ENCODE measurements at regions not wholly inside any gene's neighbourhood (a gene's known extent, or its start where the extent isn't known, plus 50 kb on each side); places are given as distances from the start of the nearest gene placed in this dataset.

DNA sequence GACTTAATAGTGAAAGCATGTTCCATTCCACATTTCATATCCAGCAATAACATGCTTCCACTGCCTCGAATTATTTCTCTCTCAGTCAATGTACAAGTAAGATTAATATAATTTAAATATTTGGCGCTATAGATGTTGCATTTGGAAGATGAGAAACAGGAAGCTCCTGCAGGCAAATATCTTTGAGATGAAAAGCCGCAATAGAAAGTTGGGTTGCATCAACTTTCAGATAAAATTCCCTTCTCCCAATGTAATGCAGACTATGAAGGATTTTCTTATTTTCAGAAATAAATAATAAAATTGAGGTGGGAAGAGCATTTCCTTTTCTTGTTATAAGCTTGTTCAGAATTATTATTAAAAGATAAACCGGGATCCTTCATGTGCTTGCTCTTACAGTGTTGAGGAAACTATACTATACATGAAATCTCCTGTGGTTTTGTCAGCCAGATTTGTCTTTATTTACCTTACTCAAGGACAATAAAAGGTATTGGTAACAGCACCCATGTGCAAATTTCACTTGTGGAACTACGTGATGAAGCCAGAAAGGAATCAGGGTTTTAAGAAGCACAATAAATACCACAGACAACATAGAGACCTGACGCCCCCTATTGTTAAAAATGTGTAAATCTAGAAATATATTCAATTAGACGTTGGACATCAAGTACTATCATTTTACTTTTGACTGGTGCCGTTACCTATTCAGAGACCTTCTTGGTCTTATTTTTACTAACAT, 307.0 kb downstream of the ARPP21 start:
- TF ChIP-seq POLR2AphosphoS5 (IDR thresholded peaks at IDR 0.05) = no peak
- TF ChIP-seq, protein P1, sequence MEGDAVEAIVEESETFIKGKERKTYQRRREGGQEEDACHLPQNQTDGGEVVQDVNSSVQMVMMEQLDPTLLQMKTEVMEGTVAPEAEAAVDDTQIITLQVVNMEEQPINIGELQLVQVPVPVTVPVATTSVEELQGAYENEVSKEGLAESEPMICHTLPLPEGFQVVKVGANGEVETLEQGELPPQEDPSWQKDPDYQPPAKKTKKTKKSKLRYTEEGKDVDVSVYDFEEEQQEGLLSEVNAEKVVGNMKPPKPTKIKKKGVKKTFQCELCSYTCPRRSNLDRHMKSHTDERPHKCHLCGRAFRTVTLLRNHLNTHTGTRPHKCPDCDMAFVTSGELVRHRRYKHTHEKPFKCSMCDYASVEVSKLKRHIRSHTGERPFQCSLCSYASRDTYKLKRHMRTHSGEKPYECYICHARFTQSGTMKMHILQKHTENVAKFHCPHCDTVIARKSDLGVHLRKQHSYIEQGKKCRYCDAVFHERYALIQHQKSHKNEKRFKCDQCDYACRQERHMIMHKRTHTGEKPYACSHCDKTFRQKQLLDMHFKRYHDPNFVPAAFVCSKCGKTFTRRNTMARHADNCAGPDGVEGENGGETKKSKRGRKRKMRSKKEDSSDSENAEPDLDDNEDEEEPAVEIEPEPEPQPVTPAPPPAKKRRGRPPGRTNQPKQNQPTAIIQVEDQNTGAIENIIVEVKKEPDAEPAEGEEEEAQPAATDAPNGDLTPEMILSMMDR (IDR thresholded peaks at IDR 0.05 in 8 of 11, conservative IDR thresholded peaks at IDR 0.05 in 3 of 11) = peak in 2 of 11 experiments; percentile 7 to 8
